Stimulated activated CD8-positive, alpha-beta memory T cell treated with anti-CD3 and anti-CD28 coated beads, Interleukin-15, amount 100 ng/mL, for 48 hours (primary cell): ENCODE measurements at regions not wholly inside any gene's neighbourhood (a gene's known extent, or its start where the extent isn't known, plus 50 kb on each side); places are given as distances from the start of the nearest gene placed in this dataset.

Source experiments
- DNase-seq, 2 donors: peaks; one replicate each; pipeline ENCODE4 v3.0.0-alpha.2; 2020; ENCODE audit warnings: low read depth in 2 of 2

GRCh38 chr4:44118971-44119680 is 329.5 kb downstream of the KCTD8 start:
- DNase-seq: no peak

GRCh38 chr4:44120646-44121045 is 328.0 kb downstream of the KCTD8 start:
- DNase-seq: no peak

GRCh38 chr4:44121210-44121609 is 327.4 kb downstream of the KCTD8 start:
- no peak for DNase-seq
